HG03469 (cell line): ENCODE measurements at regions not wholly inside any gene's neighbourhood (a gene's known extent, or its start where the extent isn't known, plus 50 kb on each side); places are given as distances from the start of the nearest gene placed in this dataset.

ENCODE experiments used
- ATAC-seq: cut with Tn5 transposase; IDR thresholded peaks from one replicate; pipeline ENCODE4 v1.9.1; 2021; ENCODE audit warnings: mild to moderate bottlenecking, moderate library complexity, moderate number of reproducible peaks; ENCODE audit not compliant: unreplicated experiment

DNA sequence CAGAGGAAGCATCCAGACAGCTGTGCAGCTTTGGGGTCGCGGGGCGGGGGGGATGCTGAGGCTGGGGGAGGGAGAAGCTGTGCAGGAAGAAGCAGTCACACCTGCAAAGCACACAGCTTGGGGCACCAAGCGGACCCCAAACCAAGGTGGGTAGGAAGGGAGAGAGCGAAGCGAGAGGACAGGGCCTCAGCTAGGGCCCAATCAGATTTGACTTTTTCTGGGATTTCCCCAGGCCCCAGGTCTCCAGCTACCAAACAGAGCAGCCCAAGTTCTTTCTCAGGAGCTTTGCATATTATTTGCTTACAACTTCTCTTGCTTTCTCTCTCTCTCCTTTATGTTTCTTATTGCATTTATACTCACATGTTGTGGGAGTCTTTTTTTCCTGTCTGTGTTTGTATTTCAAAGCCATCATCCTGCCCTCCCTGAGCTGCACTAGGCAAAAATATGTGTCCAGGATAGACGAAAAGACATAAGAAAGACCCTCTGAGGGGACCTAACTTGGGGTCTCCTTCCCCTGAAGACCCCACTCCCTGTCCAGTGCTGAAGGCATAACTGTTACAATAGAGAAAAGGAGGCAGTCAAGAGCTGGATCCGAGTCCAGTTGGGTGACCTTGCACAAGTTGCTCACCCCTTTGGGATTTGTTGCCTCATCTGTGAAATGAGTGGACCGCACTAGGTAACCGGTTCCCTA, 50.6 kb upstream of the SMNDC1 start:
- no peak for ATAC-seq

DNA sequence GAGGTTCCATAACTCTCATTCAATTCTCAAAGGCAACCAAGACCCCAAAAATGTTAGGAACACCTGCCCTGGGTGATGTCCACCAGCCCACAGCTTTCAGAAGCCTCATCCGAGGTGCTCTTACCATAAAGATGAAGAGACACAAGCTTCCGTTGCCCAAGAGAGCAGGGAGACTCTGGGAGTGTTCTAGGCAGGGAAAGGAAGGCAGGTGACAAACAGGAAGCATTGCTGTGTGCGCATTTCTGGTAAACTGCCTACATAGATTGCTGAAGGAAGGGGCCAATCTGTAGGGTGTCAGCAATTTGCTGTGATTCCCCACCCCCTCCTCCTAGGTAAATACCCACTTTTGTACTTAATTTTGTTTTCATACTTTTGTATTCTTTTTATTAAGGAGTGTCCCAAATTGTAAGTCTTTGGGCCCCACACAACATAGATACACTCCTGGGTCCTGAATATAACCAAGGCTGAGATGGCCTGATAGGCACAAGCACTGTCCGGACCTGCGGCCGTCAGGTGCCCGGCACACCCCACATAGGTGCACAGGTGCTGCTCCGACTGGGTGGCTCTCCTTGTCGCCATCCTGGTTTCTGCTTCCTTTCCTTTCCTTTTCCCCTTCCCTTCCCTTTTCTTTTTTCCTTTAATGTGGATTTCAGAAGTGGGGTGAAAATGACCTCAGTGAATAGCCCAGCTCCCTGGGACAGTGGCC, 51.4 kb upstream of the SMNDC1 start:
- ATAC-seq: peak; percentile 7

GRCh38 chr10:110356628-110357245, 52.0 kb upstream of the SMNDC1 start:
- ATAC-seq: peak; percentile 76

- no peak for ATAC-seq
Measured at GRCh38 chr10:110357252-110357780, 52.6 kb upstream of the SMNDC1 start.

- no peak for ATAC-seq
Measured at GRCh38 chr10:110357871-110358270, 53.2 kb upstream of the SMNDC1 start.

DNA sequence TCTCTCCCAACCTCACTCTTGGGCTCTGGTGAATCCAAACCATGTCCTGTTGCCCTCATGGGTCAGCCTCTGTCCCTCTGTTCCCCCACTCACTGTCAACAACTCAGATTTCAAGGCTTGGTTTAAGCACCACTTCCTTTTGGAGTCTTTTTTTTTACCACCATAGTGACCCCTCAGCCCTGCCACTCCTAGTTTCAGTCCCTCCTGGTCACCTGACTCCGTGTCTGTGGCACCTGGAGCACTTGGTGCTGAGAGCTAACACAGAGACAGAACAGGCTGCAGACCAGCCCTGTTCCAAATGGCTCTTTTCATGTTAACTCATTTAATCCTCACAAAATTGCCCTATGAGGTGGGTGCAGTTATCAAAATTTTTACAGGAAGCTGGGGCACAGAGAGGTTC, 53.6 kb upstream of the SMNDC1 start:
- no peak for ATAC-seq

- no peak for ATAC-seq
Measured at GRCh38 chr10:110358869-110359629, 54.3 kb upstream of the SMNDC1 start.

DNA sequence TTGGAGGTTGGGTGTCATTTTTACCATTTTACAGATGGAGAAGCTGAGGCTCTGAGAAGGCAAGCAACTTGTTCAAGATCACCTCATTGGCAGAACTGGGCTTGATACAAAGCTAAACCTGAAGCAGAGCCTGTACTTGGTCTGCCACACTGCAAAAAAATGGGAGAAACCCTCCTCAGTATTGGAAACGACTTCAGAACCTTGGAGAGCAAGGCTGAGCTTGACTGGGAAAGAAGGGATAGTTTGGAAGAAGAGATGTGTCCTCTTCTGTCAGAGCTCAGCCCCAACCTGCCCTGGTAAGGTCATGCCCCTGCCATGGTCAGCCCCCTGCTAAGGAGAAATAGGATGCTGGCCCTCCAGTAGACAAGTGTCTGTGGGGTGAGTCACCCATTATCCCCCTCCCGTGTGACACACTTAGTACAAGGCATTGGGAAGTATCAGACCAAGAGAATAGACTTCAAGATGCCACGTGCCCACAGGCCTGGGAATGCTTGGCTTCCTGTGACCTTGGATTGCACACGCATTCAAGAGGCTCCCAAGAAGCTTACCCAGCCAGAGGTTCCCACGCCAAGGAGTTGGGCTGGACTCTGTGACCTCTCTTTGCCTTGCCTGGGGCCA, 56.2 kb upstream of the SMNDC1 start:
- no peak for ATAC-seq

DNA sequence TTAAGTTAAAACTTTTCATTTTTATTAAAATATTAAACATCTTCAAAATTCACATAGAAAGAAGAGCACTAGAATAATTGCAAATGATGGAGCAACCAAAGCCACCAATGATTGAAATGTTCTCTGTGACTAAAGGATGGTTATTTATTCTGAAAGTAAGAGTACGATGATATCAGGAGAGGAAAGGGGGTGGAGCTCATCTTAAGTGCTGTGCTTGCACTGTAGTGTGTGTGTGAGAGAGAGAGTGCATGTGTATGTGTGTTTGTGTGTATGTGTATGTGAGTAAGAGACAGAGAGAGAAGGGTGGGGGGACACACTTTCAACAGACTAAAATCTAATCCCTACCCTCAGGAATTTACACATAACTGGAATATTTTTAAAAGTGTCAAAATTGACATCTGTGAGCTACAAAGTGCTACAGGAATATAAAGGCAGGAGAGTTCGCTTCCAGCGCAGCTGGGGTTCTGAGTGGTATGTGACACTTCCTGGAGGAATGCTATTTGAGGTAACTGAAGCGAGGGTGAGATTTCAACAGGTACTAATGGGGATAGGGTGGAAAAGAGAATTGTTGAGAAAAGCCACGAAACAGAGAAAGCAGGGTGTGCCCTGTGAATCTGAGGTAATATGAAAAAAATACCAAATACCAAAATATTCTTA, 57.2 kb upstream of the SMNDC1 start:
- ATAC-seq: no peak

GRCh38 chr10:110363572-110364411, 59.1 kb upstream of the SMNDC1 start:
- no peak for ATAC-seq

DNA sequence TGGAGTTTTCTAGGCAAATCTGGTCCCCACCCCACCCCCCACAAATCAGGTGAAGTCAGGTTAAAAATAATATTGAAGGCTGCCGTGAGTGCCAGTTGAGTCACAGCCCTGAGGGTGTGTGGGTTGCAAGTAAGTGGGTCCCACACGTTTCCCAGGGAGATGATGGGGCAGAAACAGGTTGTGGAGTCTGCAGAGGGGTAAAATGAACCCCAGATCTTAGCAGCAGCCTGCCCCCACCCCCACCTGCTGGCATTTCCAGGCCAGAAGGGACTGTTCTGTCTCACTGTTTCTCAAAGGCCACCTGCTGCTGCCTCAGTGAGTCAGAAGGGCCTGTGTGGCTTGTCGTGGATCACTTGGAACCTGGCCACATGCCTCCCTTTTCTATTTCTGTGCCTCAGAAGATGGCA, 59.8 kb upstream of the SMNDC1 start:
- no peak for ATAC-seq

GRCh38 chr10:110365356-110366143, 60.8 kb upstream of the SMNDC1 start:
- no peak for ATAC-seq

GRCh38 chr10:110366635-110367034, 61.9 kb upstream of the SMNDC1 start:
- no peak for ATAC-seq

- peak; percentile 44 for ATAC-seq
Measured at GRCh38 chr10:110368002-110368401, 63.3 kb upstream of the SMNDC1 start.

DNA sequence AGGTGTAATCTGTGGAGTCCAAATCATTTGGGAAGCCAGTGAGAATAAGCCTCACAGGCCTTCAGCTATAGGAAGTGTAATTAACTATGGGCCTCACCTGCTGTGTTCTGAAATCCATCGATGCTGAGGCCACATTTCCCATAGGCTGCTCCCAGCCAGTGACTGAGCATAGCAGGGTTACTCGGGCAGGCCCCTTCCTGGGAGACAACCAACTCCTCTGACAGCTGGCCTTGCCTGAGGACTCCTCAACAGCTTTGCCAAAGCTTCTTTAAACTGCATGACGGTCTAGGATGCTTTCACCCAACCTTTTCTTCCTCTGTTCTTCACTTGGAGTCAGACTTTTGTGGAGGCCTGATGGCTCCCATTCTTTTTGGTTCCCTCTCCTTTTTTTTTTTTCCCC, 63.8 kb upstream of the SMNDC1 start:
- ATAC-seq: no peak

DNA sequence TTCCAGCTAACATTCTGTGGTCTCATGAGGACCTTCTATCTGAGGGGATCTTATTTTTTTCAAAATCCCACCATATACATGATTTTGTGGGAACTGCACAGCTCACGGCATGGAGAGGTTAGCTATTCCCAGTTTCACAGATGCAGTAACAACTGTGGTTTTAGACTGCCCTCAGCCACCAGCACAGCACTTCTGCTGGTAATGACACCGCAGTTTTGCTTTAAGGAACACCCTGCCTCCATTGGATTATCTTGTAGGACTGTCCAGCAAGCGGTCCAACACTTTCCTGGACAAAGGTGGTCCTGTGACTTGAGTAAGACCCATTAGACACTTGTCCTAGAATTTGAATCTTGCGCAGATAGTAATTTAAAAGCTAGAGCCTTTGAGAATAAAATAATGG, 65.3 kb upstream of the SMNDC1 start:
- no peak for ATAC-seq

DNA sequence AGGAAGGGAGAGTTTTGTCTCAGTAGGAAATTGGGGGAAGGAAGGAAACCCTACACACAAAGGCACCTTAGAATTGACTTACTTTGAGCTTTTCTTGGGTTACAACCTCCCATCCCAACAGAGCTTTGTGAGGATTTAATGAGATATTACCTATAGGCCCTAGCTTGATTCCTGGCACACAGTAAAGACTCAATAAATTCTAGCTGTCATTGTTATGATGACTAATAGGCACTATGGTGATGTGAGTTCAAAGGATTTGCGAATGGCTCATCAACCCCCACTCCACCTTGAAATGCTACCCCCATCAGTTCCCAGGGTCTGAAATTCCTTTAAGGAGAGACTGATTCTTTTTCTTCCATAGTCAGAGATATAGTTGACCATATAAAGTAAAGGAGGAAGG, 67.9 kb upstream of the SMNDC1 start:
- ATAC-seq: no peak

DNA sequence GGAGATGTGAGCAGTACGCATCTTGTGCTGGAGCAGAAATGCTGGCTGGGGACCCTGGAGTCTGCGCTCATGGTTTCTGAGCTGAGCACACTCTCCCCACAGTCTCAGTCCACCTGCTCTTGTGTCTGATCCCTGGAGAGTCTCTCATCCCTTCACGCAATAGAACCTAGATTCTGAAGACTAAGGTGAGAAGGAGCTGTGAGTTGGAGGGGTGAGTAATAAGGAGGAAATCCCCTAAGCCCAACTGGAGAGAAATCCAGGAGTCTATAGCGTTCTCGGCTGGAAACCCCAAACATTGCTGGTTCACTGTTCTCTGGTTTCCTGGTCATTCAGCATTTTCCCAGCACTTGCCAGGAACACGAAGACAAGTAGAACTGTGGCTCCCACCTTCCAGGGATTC, 68.3 kb upstream of the SMNDC1 start:
- ATAC-seq: no peak
